ENCODE measurements at regions not wholly inside any gene's neighbourhood (a gene's known extent, or its start where the extent isn't known, plus 50 kb on each side); places are given as distances from the start of the nearest gene placed in this dataset.
"Not testable (repeated sequence)": the region's sequence is repeated elsewhere in the genome, so short reads cannot be mapped to it uniquely, and the experiment has no call there.

GRCh38 chr15:53037904-53038654 is 247.9 kb upstream of the ONECUT1 start:
- FAIRE-seq (no peak), DNase-seq (ENCODE audit: low spot score) (no peak)

GRCh38 chr15:53036641-53037040 is 246.5 kb upstream of the ONECUT1 start:
- DNase-seq (ENCODE audit: low spot score) (no peak), FAIRE-seq (no peak)

DNA sequence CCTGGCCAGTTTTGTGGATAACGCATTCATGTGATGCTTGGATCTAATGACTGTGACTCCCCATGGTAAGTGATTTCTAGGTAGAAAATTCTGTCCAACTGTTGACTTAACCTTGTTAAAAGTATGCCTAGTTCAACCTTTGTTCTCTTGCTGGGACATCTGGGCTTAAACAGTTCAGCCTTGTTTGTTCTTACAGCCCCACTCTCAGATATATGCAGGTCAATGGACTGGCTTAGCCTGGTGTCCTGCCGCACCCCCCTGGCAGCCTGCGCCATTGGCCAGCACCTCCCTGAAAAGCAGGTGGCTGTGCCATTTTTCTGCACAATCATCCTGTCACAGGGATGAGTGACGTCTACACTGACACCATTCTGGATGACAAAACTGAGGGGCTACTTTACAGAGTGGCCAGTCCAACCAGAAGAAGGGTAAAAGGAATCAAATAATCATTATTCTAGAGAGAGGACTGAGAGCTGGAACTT is 244.7 kb upstream of the ONECUT1 start:
- FAIRE-seq (peak; percentile 53), DNase-seq (ENCODE audit: low spot score) (no peak)

DNA sequence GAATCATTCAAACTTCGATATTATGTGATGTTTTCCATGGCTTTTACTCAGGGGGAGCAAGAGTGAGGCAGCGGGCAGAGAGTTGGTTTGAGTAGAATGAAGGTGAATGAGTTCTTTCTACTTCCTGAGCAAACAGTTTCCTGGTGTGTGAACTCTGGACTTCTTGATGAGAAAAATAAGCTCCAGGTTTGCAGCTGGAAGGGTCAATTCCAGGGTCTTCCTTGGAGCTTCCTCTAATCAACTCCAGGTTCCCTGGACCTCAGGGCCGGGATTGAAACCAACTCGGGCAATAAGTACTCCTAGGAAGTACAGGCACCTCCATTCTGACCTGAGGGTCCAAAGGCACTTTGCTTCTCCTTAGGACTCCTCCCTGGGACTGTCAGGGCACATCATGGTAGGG is 243.6 kb upstream of the ONECUT1 start:
- no peak for FAIRE-seq

GRCh38 chr15:53031469-53031868 is 241.3 kb upstream of the ONECUT1 start:
- DNase-seq (ENCODE audit: low spot score), result no peak
- no peak for FAIRE-seq

More for the DNA sequence above, 243.6 kb upstream of the ONECUT1 start:
- no peak for DNase-seq (ENCODE audit: low spot score)

DNA sequence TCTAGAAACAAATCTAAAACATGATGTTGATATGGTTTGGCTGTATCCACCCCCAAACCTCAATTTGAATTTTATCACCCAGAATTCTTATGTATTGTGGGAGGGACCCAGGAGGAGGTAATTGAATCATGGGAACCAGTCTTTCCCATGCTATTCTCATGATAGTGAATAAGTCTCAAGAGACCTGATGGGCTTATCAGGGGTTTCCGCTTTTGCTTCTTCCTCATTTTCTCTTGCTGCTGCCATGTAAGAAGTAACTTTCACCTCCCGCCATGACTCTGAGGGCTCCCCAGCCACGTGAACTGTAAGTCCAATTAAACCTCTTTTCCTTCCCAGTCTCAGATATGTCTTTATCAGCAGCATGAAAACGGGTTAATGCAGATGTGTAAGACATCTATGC is 232.7 kb upstream of the ONECUT1 start:
- DNase-seq (ENCODE audit: low spot score) (no peak), FAIRE-seq (no peak)

- no peak for FAIRE-seq
- no peak for DNase-seq (ENCODE audit: low spot score)
Measured at GRCh38 chr15:53013329-53013728, 223.2 kb upstream of the ONECUT1 start.

DNA sequence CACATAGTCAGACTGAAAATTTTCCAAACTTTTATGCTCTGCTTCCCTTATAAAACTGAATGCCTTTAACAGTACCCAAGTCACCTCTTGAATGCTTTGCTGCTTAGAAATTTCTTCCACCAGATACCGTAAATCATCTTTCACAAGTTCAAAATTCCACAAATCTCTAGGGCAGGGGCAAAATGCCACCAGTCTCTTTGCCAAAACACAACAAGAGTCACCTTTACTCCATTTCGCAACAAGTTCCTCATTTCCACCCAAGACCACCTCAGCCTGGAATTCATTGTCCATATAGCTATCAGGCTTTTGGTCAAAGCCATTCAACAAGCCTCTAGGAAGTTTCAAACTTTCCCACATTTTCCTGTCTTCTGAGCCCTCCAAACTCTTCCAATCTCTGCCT is 221.6 kb upstream of the ONECUT1 start:
- not testable (repeated sequence) for DNase-seq (ENCODE audit: low spot score); FAIRE-seq

GRCh38 chr15:53009093-53009492 is 219.0 kb upstream of the ONECUT1 start:
- FAIRE-seq (no peak), DNase-seq (ENCODE audit: low spot score) (no peak)

GRCh38 chr15:53000409-53000808 is 210.3 kb upstream of the ONECUT1 start:
- no peak for DNase-seq (ENCODE audit: low spot score)
- FAIRE-seq, result no peak

- DNase-seq (ENCODE audit: low spot score), result no peak
- no peak for FAIRE-seq
Measured at GRCh38 chr15:52997123-52997522, 207.0 kb upstream of the ONECUT1 start.

GRCh38 chr15:52994290-52994689 is 204.2 kb upstream of the ONECUT1 start:
- no peak for FAIRE-seq

GRCh38 chr15:52984507-52984906 is 194.4 kb upstream of the ONECUT1 start:
- DNase-seq (ENCODE audit: low spot score), result no peak
- FAIRE-seq, result no peak

More at GRCh38 chr15:52994290-52994689, 204.2 kb upstream of the ONECUT1 start:
- no peak for DNase-seq (ENCODE audit: low spot score)

DNA sequence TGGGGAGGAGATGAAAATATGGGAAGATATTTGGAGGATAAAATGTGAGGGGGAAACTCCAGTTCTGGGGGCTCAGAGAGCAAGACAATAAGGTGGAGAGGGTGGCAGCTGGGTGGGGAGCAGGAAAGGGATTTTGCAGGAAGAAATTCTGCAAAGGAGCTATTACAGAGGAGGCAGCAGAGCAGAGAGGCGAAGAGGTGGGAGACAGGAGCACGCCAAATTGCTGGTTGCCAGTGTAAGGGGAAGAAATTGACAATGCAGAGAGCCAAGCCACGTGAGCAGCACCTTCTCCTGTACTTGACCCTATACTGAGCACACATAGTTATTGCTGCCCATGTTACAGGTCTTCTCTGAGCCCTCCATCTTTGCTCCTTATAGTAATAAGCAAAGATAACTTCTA is 190.3 kb upstream of the ONECUT1 start:
- no peak for DNase-seq (ENCODE audit: low spot score)
- no peak for FAIRE-seq

DNA sequence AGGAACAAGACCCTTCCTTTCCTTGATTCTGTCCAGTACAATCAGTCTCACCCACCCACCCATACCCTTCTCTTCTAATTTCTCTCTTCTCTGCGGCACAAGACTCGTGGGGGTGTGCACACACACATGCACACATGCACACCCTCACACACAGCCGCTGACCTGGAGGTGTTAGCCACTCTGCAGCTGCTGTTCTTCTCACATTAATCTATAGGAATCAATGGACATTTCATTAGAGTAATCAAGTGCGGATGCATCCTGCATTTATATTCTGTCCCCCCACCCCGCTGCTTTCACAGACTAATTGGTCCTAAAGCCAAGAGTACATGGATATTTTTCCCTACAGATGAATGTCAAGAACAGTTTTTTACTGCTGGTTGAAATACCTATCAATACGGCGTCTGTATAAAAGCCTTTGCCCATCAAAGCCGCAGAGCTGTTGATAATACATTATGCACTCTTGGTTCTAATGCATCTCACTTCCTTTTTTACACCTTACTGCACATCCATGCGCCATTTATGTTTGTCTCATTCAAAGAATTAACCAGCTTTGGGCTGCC is 186.5 kb upstream of the ONECUT1 start:
- FAIRE-seq, result no peak
- DNase-seq (ENCODE audit: low spot score), result no peak

DNA sequence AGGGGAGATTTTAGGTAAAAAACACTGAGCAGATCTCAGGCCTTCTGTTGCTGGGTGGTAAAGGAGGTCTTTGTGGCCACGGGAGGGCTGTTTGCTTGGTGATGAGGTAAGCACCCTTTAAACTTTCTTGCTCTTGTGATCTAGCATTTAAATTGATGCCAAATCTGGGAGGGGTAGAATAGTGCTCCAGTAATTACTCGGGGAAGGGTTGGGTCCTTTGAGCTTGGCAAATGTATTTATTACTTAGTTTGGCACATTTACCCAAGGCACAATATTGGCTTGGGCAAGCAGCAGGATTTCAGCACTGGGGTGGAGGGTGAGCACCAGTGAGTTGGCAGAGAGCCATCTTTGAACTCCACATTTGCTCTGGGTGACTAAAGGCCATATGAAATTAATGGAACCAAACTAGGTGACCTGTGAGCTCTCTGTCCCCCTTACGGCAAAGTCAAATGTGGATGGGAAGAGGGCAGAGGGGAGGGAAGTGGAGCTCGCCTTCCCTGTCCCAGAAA is 185.9 kb upstream of the ONECUT1 start:
- no peak for DNase-seq (ENCODE audit: low spot score)
- FAIRE-seq, result no peak

GRCh38 chr15:52963865-52964264 is 173.7 kb upstream of the ONECUT1 start:
- DNase-seq (ENCODE audit: low spot score) (no peak), FAIRE-seq (no peak)

- no peak for FAIRE-seq
Measured at GRCh38 chr15:52960283-52960682, 170.1 kb upstream of the ONECUT1 start.

DNA sequence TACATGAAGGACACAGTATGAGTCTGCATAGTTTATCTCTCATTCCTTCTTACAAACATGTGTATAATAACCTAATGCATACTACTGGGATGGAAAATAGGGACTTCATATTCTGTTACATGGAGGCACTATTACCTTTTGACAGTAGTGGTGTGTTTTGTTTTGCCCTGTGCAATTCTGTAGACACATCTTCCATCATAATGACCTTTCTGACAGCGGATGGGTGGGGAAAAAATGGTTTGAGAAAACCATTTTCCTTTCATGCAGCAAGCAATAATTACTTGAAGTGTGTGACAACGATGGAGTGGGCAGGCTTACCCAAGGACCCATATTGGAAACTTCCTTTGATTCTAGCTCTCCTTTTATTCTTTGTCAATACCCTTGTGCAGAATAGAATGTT is 153.6 kb upstream of the ONECUT1 start:
- no peak for FAIRE-seq
- no peak for DNase-seq (ENCODE audit: low spot score)

More at GRCh38 chr15:52960283-52960682, 170.1 kb upstream of the ONECUT1 start:
- no peak for DNase-seq (ENCODE audit: low spot score)

GRCh38 chr15:52936489-52936888 is 146.4 kb upstream of the ONECUT1 start:
- no peak for DNase-seq (ENCODE audit: low spot score)
- no peak for FAIRE-seq

DNA sequence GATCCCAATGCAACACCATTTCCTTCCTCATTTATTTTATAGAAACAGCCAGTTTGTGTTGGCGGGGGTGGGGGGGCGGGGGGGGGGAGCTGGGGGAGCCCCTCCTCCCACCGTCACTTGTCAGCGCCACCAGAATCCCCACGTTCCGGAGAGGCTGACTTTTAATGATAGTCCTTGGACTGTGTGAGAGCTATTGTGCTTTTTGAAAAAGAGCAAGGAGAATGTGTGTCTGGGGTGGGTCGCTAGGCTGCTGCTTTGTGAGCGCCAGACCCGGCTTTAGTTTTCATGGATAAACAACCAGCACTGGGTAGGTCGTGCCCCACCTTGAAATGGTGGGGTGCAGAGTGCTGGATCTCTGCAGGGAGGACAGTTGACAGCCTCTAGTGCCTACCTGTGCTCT is 135.0 kb upstream of the ONECUT1 start:
- FAIRE-seq, result no peak
- DNase-seq (ENCODE audit: low spot score), result no peak

DNA sequence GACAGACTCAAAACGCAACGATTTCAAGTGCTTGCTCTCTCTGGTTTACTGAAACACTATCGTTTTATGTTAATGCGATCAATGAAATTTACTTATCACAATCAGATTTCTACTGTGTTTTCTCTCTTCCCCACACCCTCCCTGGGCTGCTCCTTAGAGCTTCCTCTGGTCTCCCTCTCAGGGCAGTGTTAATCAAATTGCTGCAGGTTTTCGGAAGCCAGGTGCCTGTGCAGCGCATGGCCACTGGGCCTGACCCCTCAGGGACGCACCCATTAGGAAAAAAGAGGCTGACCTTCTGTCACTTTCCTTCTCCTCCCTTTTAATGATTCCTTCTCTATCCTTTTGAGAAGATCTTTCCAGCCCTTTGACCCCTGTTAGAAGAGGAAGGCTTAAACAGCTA is 134.5 kb upstream of the ONECUT1 start:
- DNase-seq (ENCODE audit: low spot score) (no peak), FAIRE-seq (no peak)

GRCh38 chr15:52923626-52924025 is 133.5 kb upstream of the ONECUT1 start:
- no peak for FAIRE-seq

More at GRCh38 chr15:52923626-52924025, 133.5 kb upstream of the ONECUT1 start:
- no peak for DNase-seq (ENCODE audit: low spot score)
